Ascending aorta (tissue), 2 donors: ENCODE measurements at regions not wholly inside any gene's neighbourhood (a gene's known extent, or its start where the extent isn't known, plus 50 kb on each side); places are given as distances from the start of the nearest gene placed in this dataset.

Experiments
- DNase-seq, 2 donors: peaks; one replicate each; pipeline ENCODE4 v3.0.0-alpha.2; 2019; ENCODE audit warnings: low spot score in 2 of 2
- H3K27ac ChIP-seq, 2 donors: fragments of 200-600 bp; sonication (generic); one replicate each; pipeline ENCODE4 v1.5.1; 2016 to 2017; ENCODE audit warnings: mild to moderate bottlenecking in 1 of 2
- H3K27me3 ChIP-seq: fragments of 200-600 bp; sonication (generic); one replicate; pipeline ENCODE4 v1.5.1; 2017
- H3K36me3 ChIP-seq, 2 donors: fragments of 200-600 bp; sonication (generic); one replicate each; pipeline ENCODE4 v1.5.1; 2016
- H3K4me1 ChIP-seq, 2 donors: fragments of 200-600 bp; sonication (generic); one replicate each; pipeline ENCODE4 v1.5.1; 2016 to 2017; ENCODE audit warnings: mild to moderate bottlenecking in 1 of 2
- H3K4me3 ChIP-seq, 2 donors: fragments of 200-600 bp; sonication (generic); one replicate each; pipeline ENCODE4 v1.5.1; 2016 to 2017; ENCODE audit warnings: mild to moderate bottlenecking in 1 of 2
- H3K9me3 ChIP-seq, 2 donors: fragments of 200-600 bp; sonication (generic); one replicate each; pipeline ENCODE4 v1.5.1; 2016
- CTCF ChIP-seq, 3 experiments: fragments of 200-600 bp in 2 of 3; fragments of 450-650 bp in 1 of 3; sonication (generic) in 2 of 3; IDR thresholded peaks; one replicate each; pipeline ENCODE4 v1.5.1; 2016 to 2019; ENCODE audit warnings: antibody characterized with exemption in 3 of 3, mild to moderate bottlenecking in 1 of 3, moderate library complexity in 1 of 3
- intact Hi-C: fragments of 100-400 bp; cut with DNase I; formaldehyde crosslinking; loops from one replicate; pipeline ENCODE4 v1.15.1; 2023

- H3K27ac ChIP-seq: no peak overlapping the region
- no peaks in the 10 kb centered on the region for H3K27me3 ChIP-seq
- no peaks in the 10 kb centered on the region for H3K36me3 ChIP-seq
- TF ChIP-seq CTCF (IDR thresholded peaks at IDR 0.05): no peak
- intact Hi-C loops: no loop called here
- H3K4me3 ChIP-seq: no peak overlapping the region
- H3K9me3 ChIP-seq: no peaks in the 10 kb centered on the region
- no peak for DNase-seq
- peaks cover 0 to 4% of the 10 kb centered on the region in 2 donors for H3K4me1 ChIP-seq
Observed at GRCh38 chr20:11808841-11809240, 108.9 kb upstream of the BTBD3 start.

GRCh38 chr20:11810311-11811083 lies 107.2 kb upstream of the BTBD3 start:
- intact Hi-C loops: no loop called here
- Histone ChIP-seq H3K27me3 (no peaks in the 10 kb centered on the region), H3K9me3 (no peaks in the 10 kb centered on the region), H3K36me3 (no peaks in the 10 kb centered on the region), H3K4me1 (peaks cover 0 to 4% of the 10 kb centered on the region in 2 donors), H3K27ac (no peak overlapping the region), H3K4me3 (no peak overlapping the region)
- no peak for TF ChIP-seq CTCF (IDR thresholded peaks at IDR 0.05)
- DNase-seq: no peak

- Histone ChIP-seq H3K4me1 (no peaks in the 10 kb centered on the region), H3K27me3 (no peaks in the 10 kb centered on the region), H3K9me3 (no peaks in the 10 kb centered on the region), H3K36me3 (no peaks in the 10 kb centered on the region), H3K27ac (no peak overlapping the region), H3K4me3 (no peak overlapping the region)
- TF ChIP-seq CTCF (IDR thresholded peaks at IDR 0.05): no peak
- intact Hi-C loops: no loop called here
- no peak for DNase-seq
Observed at GRCh38 chr20:11813106-11813890, 104.4 kb upstream of the BTBD3 start.

- Histone ChIP-seq H3K4me1 (no peaks in the 10 kb centered on the region), H3K9me3 (no peaks in the 10 kb centered on the region), H3K4me3 (no peak overlapping the region), H3K36me3 (no peaks in the 10 kb centered on the region), H3K27me3 (no peaks in the 10 kb centered on the region), H3K27ac (no peak overlapping the region)
- intact Hi-C loops: no loop called here
- DNase-seq: no peak
- no peak for TF ChIP-seq CTCF (IDR thresholded peaks at IDR 0.05)
Observed at GRCh38 chr20:11814267-11814666, 103.4 kb upstream of the BTBD3 start.

- no peak overlapping the region for H3K4me3 ChIP-seq
- no peak for DNase-seq
- H3K27ac ChIP-seq: no peak overlapping the region
- H3K36me3 ChIP-seq: no peaks in the 10 kb centered on the region
- H3K27me3 ChIP-seq: no peaks in the 10 kb centered on the region
- no peaks in the 10 kb centered on the region for H3K9me3 ChIP-seq
- intact Hi-C loops: no loop called here
- TF ChIP-seq CTCF (IDR thresholded peaks at IDR 0.05): no peak
- H3K4me1 ChIP-seq: no peaks in the 10 kb centered on the region
Observed at GRCh38 chr20:11820838-11821237, 96.9 kb upstream of the BTBD3 start.
